SU-DHL-6 (cell line): ENCODE measurements at regions not wholly inside any gene's neighbourhood (a gene's known extent, or its start where the extent isn't known, plus 50 kb on each side); places are given as distances from the start of the nearest gene placed in this dataset.

Experiments used
- H2AFZ ChIP-seq: fragments of 200-600 bp; sonication (generic); 2 replicates; pipeline ENCODE4 v1.6.1; 2014; ENCODE audit warnings: low read depth, mild to moderate bottlenecking, moderate library complexity, mixed read lengths, antibody characterized with exemption, low read length; ENCODE audit not compliant: severe bottlenecking
- H3F3A ChIP-seq: fragments of 200-600 bp; shearing (Covaris generic); 2 replicates; pipeline ENCODE4 v1.6.0; 2016; ENCODE audit warnings: antibody characterized with exemption, mild to moderate bottlenecking; ENCODE audit not compliant: insufficient read depth
- H3K27ac ChIP-seq: fragments of 200-600 bp; sonication (generic); 2 replicates; pipeline ENCODE4 v1.5.1; 2016; ENCODE audit warnings: low read depth, mild to moderate bottlenecking, low read length, moderate library complexity, mixed read lengths
- H3K27me3 ChIP-seq: fragments of 200-600 bp; sonication (generic), shearing (Covaris generic); 2 replicates; pipeline ENCODE4 v1.6.0; 2014; ENCODE audit warnings: mild to moderate bottlenecking, low read length
- H3K36me3 ChIP-seq: fragments of 200-600 bp; sonication (generic); 2 replicates; pipeline ENCODE4 v1.6.1; 2014; ENCODE audit warnings: mild to moderate bottlenecking, low read length, mixed read lengths
- H3K4me2 ChIP-seq: fragments of 300-600, 200-600 bp; shearing (Covaris generic), sonication (generic); 2 replicates; pipeline ENCODE4 v1.6.0; 2014; ENCODE audit warnings: low read length, low read depth, mild to moderate bottlenecking; ENCODE audit not compliant: poor library complexity, severe bottlenecking
- H3K4me3 ChIP-seq: fragments of 200-600 bp; sonication (generic); 2 replicates; pipeline ENCODE4 v1.5.1; 2014; ENCODE audit warnings: antibody characterized with exemption, low read length, mild to moderate bottlenecking, mixed read lengths; ENCODE audit not compliant: insufficient read depth, poor library complexity, severe bottlenecking
- H3K79me2 ChIP-seq: fragments of 200-600 bp; sonication (generic); 2 replicates; pipeline ENCODE4 v1.6.1; 2014; ENCODE audit warnings: mild to moderate bottlenecking, low read length, moderate library complexity; ENCODE audit not compliant: insufficient read depth
- H3K9ac ChIP-seq: fragments of 200-600 bp; sonication (generic); 2 replicates; pipeline ENCODE4 v1.7.0; 2014; ENCODE audit warnings: mild to moderate bottlenecking, low read length
- H3K9me2 ChIP-seq: fragments of 200-600 bp; sonication (generic); replicated peaks from 2 replicates; pipeline ENCODE4 v1.6.1; 2014; ENCODE audit warnings: low read length; ENCODE audit not compliant: insufficient read depth
- H3K9me3 ChIP-seq: fragments of 200-600 bp; sonication (generic); 2 replicates; pipeline ENCODE4 v1.6.1; 2014; ENCODE audit warnings: low read length, mixed read lengths; ENCODE audit not compliant: insufficient read depth
- H4K20me1 ChIP-seq: fragments of 200-600 bp; sonication (generic); 2 replicates; pipeline ENCODE4 v1.6.1; 2014; ENCODE audit warnings: low read depth, mild to moderate bottlenecking, antibody characterized with exemption, low read length, moderate library complexity, mixed read lengths
- CTCF ChIP-seq: fragments of 200-600 bp; sonication (generic); IDR thresholded peaks from one replicate; pipeline ENCODE4 v1.5.1; 2017; ENCODE audit warnings: antibody characterized with exemption, mild to moderate bottlenecking, low read length, moderate library complexity; ENCODE audit not compliant: insufficient read depth, poor library complexity, severe bottlenecking
- EZH2phosphoT487 ChIP-seq: fragments of 200-600 bp; sonication (generic), shearing (Covaris generic); conservative IDR thresholded peaks from 2 replicates; pipeline ENCODE4 v1.6.1; 2018; ENCODE audit warnings: mild to moderate bottlenecking, antibody characterized with exemption, low read length, moderate library complexity, mixed read lengths

- no peaks in the 10 kb centered on the region for H3K79me2 ChIP-seq
- no peaks in the 10 kb centered on the region; the same call in 1 of the 2 replicates for H3F3A ChIP-seq
- H2AFZ ChIP-seq, result no peak overlapping the region
- no peaks in the 10 kb centered on the region for H3K36me3 ChIP-seq
- H3K9me3 ChIP-seq, result no peaks in the 10 kb centered on the region
- TF ChIP-seq EZH2phosphoT487 (no peak), CTCF (no peak)
- H3K9me2 ChIP-seq, result no peaks in the 10 kb centered on the region; the same call in 1 of the 2 replicates
- no peak overlapping the region for H3K4me3 ChIP-seq
- H3K9ac ChIP-seq, result no peak overlapping the region
- no peaks in the 10 kb centered on the region for H3K27me3 ChIP-seq
- H3K27ac ChIP-seq, result no peak overlapping the region
- no peaks in the 10 kb centered on the region for H4K20me1 ChIP-seq
- no peak overlapping the region for H3K4me2 ChIP-seq
These were observed 105.8 kb upstream of the SPOPL start for GRCh38 chr2:138395565-138396306.

DNA sequence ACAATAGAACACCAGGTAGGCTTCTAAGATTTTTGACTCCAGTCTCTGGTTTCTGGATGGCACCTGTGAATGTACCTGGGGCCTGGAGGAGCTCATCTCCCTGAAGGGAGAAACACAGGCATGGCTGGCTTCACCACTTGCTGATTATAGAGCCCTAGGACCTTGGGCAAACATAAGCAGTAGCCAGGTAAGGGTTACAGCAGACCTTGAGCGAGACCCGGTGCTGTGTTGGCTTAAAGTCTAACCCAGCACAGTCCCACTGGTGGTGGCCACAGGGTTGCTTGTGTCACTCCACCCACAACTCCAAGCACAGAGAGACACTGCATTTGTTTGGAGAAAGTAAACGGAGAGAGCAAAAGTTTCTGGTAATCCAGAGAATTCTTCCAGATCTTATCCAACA is 104.7 kb upstream of the SPOPL start:
- no peaks in the 10 kb centered on the region for H3K79me2 ChIP-seq
- H3K9me2 ChIP-seq, result no peaks in the 10 kb centered on the region; the same call in 1 of the 2 replicates
- H3F3A ChIP-seq, result no peaks in the 10 kb centered on the region; the same call in 1 of the 2 replicates
- no peak overlapping the region for H3K4me3 ChIP-seq
- H3K27me3 ChIP-seq, result no peaks in the 10 kb centered on the region
- H3K27ac ChIP-seq, result no peak overlapping the region
- H3K4me2 ChIP-seq, result no peak overlapping the region
- H3K9ac ChIP-seq, result no peak overlapping the region
- no peaks in the 10 kb centered on the region for H3K9me3 ChIP-seq
- TF ChIP-seq EZH2phosphoT487 (no peak), CTCF (no peak)
- H4K20me1 ChIP-seq, result no peaks in the 10 kb centered on the region
- H3K36me3 ChIP-seq, result no peaks in the 10 kb centered on the region
- no peak overlapping the region for H2AFZ ChIP-seq

GRCh38 chr2:138403431-138403927 is 98.1 kb upstream of the SPOPL start:
- Histone ChIP-seq H3K27me3 (no peaks in the 10 kb centered on the region), H3K79me2 (no peaks in the 10 kb centered on the region), H3K9me2 (no peaks in the 10 kb centered on the region), H3K9ac (no peak overlapping the region), H4K20me1 (no peaks in the 10 kb centered on the region), H3K27ac (no peak overlapping the region), H3K4me3 (no peak overlapping the region), H3F3A (no peaks in the 10 kb centered on the region), H3K9me3 (no peaks in the 10 kb centered on the region), H3K36me3 (no peaks in the 10 kb centered on the region), H3K4me2 (no peak overlapping the region), H2AFZ (no peak overlapping the region)
- TF ChIP-seq CTCF (no peak), EZH2phosphoT487 (no peak)
